Stomach (tissue), 4 donors: ENCODE measurements at regions not wholly inside any gene's neighbourhood (a gene's known extent, or its start where the extent isn't known, plus 50 kb on each side); places are given as distances from the start of the nearest gene placed in this dataset.

Experiments
- POLR2A ChIP-seq, 4 donors: fragments of 450-650 bp; IDR thresholded peaks; one replicate each; pipeline ENCODE4 v1.6.1; 2016; ENCODE audit warnings: antibody characterized with exemption in 4 of 4, control low read depth in 2 of 4, mild to moderate bottlenecking in 1 of 4, moderate library complexity in 1 of 4
- TF ChIP-seq, protein P1 (sequence below), 7 experiments: fragments of 450-650 bp in 4 of 7; fragments of 200-600 bp in 3 of 7; sonication (generic) in 3 of 7; IDR thresholded peaks; one replicate each; pipeline ENCODE4 v1.5.1; 2016 to 2019; ENCODE audit warnings: antibody characterized with exemption in 7 of 7, control low read depth in 2 of 7, mild to moderate bottlenecking in 1 of 7

DNA sequence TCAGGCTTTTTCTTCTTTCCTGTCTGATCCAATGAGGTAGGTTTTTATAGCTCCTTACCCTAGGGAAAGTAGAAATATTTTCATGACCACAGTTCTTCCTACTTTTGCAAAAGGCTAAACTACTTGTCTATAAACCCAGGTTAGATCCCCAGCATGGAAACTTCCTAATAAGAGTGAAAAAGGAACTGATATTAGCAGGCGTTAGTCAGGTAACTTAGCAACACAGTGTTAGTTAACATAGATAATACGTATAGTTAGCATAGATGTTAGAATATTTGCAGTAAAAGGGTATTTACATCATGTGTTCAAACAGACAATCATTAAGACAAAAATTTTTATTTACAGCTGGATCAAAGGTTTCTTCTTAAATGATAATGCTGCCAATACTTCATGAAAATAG lies 162.9 kb upstream of the DAB2 start:
- TF ChIP-seq, protein P1, sequence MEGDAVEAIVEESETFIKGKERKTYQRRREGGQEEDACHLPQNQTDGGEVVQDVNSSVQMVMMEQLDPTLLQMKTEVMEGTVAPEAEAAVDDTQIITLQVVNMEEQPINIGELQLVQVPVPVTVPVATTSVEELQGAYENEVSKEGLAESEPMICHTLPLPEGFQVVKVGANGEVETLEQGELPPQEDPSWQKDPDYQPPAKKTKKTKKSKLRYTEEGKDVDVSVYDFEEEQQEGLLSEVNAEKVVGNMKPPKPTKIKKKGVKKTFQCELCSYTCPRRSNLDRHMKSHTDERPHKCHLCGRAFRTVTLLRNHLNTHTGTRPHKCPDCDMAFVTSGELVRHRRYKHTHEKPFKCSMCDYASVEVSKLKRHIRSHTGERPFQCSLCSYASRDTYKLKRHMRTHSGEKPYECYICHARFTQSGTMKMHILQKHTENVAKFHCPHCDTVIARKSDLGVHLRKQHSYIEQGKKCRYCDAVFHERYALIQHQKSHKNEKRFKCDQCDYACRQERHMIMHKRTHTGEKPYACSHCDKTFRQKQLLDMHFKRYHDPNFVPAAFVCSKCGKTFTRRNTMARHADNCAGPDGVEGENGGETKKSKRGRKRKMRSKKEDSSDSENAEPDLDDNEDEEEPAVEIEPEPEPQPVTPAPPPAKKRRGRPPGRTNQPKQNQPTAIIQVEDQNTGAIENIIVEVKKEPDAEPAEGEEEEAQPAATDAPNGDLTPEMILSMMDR (IDR thresholded peaks at IDR 0.05), result no peak
- TF ChIP-seq POLR2A (IDR thresholded peaks at IDR 0.05), result no peak
